Spleen (tissue), 11 donors: ENCODE measurements at regions not wholly inside any gene's neighbourhood (a gene's known extent, or its start where the extent isn't known, plus 50 kb on each side); places are given as distances from the start of the nearest gene placed in this dataset.

Source experiments
- DNase-seq: peaks from one replicate; pipeline ENCODE4 v3.0.0-alpha.2; 2020
- H3K27ac ChIP-seq, 8 donors: fragments of 200-600 bp; sonication (generic) in 7 of 8; 1 replicate in 4 of 8; 2 replicates in 4 of 8; pipeline versions ENCODE4 v1.5.0 to v1.8.0; 2016 to 2021; ENCODE audit warnings: inconsistent platforms in 4 of 8, mild to moderate bottlenecking in 4 of 8, moderate library complexity in 1 of 8
- H3K27me3 ChIP-seq, 7 donors: fragments of 200-600 bp; sonication (generic) in 6 of 7; replicated peaks in 1 of 7; 1 replicate in 4 of 7; 2 replicates in 3 of 7; pipeline versions ENCODE4 v1.5.0 to v1.8.0; 2016 to 2021; ENCODE audit warnings: inconsistent platforms in 3 of 7, mild to moderate bottlenecking in 1 of 7
- H3K36me3 ChIP-seq, 6 donors: fragments of 200-600 bp; sonication (generic) in 5 of 6; 1 replicate in 4 of 6; 2 replicates in 2 of 6; pipeline versions ENCODE4 v1.5.0 to v1.8.0; 2016 to 2021; ENCODE audit warnings: inconsistent platforms in 2 of 6
- H3K4me1 ChIP-seq, 6 donors: fragments of 200-600 bp; sonication (generic) in 5 of 6; 1 replicate in 3 of 6; 2 replicates in 3 of 6; pipeline versions ENCODE4 v1.5.0 to v1.8.0; 2016 to 2021; ENCODE audit warnings: inconsistent platforms in 3 of 6
- H3K4me3 ChIP-seq, 8 donors: fragments of 200-600 bp; sonication (generic) in 7 of 8; 1 replicate in 4 of 8; 2 replicates in 4 of 8; pipeline versions ENCODE4 v1.5.0 to v1.8.0; 2016 to 2021; ENCODE audit warnings: inconsistent platforms in 4 of 8, mild to moderate bottlenecking in 4 of 8, moderate library complexity in 2 of 8
- H3K9me3 ChIP-seq, 8 donors: fragments of 200-600 bp; sonication (generic) in 7 of 8; 1 replicate in 4 of 8; 2 replicates in 4 of 8; pipeline versions ENCODE4 v1.5.0 to v1.8.0; 2016 to 2021; ENCODE audit warnings: inconsistent platforms in 4 of 8
- CTCF ChIP-seq, 11 experiments: fragments of 200-600 bp in 7 of 11; fragments of 450-650 bp in 4 of 11; sonication (generic) in 4 of 11; IDR thresholded peaks in 8 of 11; conservative IDR thresholded peaks in 3 of 11; 1 replicate in 7 of 11; 2 replicates in 4 of 11; pipeline versions ENCODE4 v1.4.0 to v1.8.0; 2016 to 2021; ENCODE audit warnings: antibody characterized with exemption in 11 of 11, inconsistent platforms in 4 of 11, mild to moderate bottlenecking in 1 of 11
- POLR2A ChIP-seq, 3 donors: fragments of 450-650 bp; IDR thresholded peaks; one replicate each; pipeline ENCODE4 v1.5.1; 2017; ENCODE audit warnings: antibody characterized with exemption in 3 of 3, mild to moderate bottlenecking in 1 of 3
- POLR2AphosphoS5 ChIP-seq, 3 donors: sonication (generic); formaldehyde crosslinking; IDR thresholded peaks; one replicate each; pipeline ENCODE4 v1.5.1; 2017; ENCODE audit warnings: antibody characterized with exemption in 3 of 3
- WGBS, 5 donors: extraction: QIAGEN DNeasy Blood & Tissue Kit in 3 of 5; methylation state at CpG; one replicate each; pipeline versions ENCODE4 v1.1.5 to v1.1.7; 2013 to 2018; 5-methylcytosine and 5-hydroxymethylcytosine counted together
- intact Hi-C: fragments of 100-400 bp; cut with DNase I; formaldehyde crosslinking; loops from one replicate; pipeline ENCODE4 v1.15.0; 2023; ENCODE audit warnings: low total_unique reads
- donor health status: healthy with polysubstance abuse.
- donor health status: DM: no; HTN: no; CAD: no; lungs with moderate emphysema.
- donor health status: DM: no; HTN: no; CAD: no.
- donor health status: Bipolar disorder and iron deficiency.
- donor health status: healthy.
- donor health status: DM: no; HTN: no; CAD: no.
- donor health status: DM: yes; HTN: yes; CAD: no.

- H3K27ac ChIP-seq = no peak overlapping the region
- DNase-seq = no peak
- peaks cover 0 to 9% (median 4%) of the 10 kb centered on the region in 6 donors for H3K4me1 ChIP-seq
- TF ChIP-seq POLR2A (IDR thresholded peaks at IDR 0.05) = no peak
- TF ChIP-seq POLR2AphosphoS5 (IDR thresholded peaks at IDR 0.05) = no peak
- TF ChIP-seq CTCF (IDR thresholded peaks at IDR 0.05 in 8 of 11, conservative IDR thresholded peaks at IDR 0.05 in 3 of 11) = no peak
- H3K9me3 ChIP-seq = no peaks in the 10 kb centered on the region
- H3K4me3 ChIP-seq = no peak overlapping the region
- intact Hi-C loops = loop anchor here (10.0 kb wide), 1 partner anchor 171 kb away; no protein-coding TSS in a partner anchor
- 88 to 95% (median 92%) methylated on average over 1 of the region's 1 CpG for WGBS, 5 donors
- peaks cover 0 to 4% (median 0%) of the 10 kb centered on the region in 7 donors for H3K27me3 ChIP-seq
- H3K36me3 ChIP-seq = no peaks in the 10 kb centered on the region
Measured at GRCh38 chr7:25066253-25066652, 58.8 kb downstream of the CYCS start.

GRCh38 chr7:25062380-25062779, 62.7 kb downstream of the CYCS start:
- no peak overlapping the region for H3K27ac ChIP-seq
- no peaks in the 10 kb centered on the region for H3K4me1 ChIP-seq
- H3K4me3 ChIP-seq = no peak overlapping the region
- H3K9me3 ChIP-seq = no peaks in the 10 kb centered on the region
- intact Hi-C loops = loop anchor here (10.0 kb wide), 1 partner anchor 168 kb away; no protein-coding TSS in a partner anchor
- no peak for TF ChIP-seq POLR2A (IDR thresholded peaks at IDR 0.05)
- TF ChIP-seq POLR2AphosphoS5 (IDR thresholded peaks at IDR 0.05) = no peak
- no peak for TF ChIP-seq CTCF (IDR thresholded peaks at IDR 0.05 in 8 of 11, conservative IDR thresholded peaks at IDR 0.05 in 3 of 11)
- no peaks in the 10 kb centered on the region for H3K36me3 ChIP-seq
- no peak for DNase-seq
- whole genome bisulfite sequencing, 5 donors = 81 to 91% (median 90%) methylated on average over 4 of the region's 4 CpGs
- no peaks in the 10 kb centered on the region for H3K27me3 ChIP-seq

GRCh38 chr7:25060487-25061055, 64.5 kb downstream of the CYCS start:
- intact Hi-C loops = loop anchor here (10.0 kb wide), 1 partner anchor 166 kb away; no protein-coding TSS in a partner anchor
- no peak overlapping the region for H3K4me3 ChIP-seq

More at GRCh38 chr7:25060487-25061055, 64.5 kb downstream of the CYCS start:
- Histone ChIP-seq H3K4me1 (no peaks in the 10 kb centered on the region), H3K36me3 (no peaks in the 10 kb centered on the region), H3K27ac (no peak overlapping the region), H3K9me3 (no peaks in the 10 kb centered on the region), H3K27me3 (no peaks in the 10 kb centered on the region)
- TF ChIP-seq POLR2A (IDR thresholded peaks at IDR 0.05) (no peak), POLR2AphosphoS5 (IDR thresholded peaks at IDR 0.05) (no peak), CTCF (IDR thresholded peaks at IDR 0.05 in 8 of 11, conservative IDR thresholded peaks at IDR 0.05 in 3 of 11) (no peak)
- DNase-seq = no peak
- WGBS, 5 donors = 85 to 95% (median 87%) methylated on average over 17 of the region's 17 CpGs
